ENCODE measurements at regions not wholly inside any gene's neighbourhood (a gene's known extent, or its start where the extent isn't known, plus 50 kb on each side); places are given as distances from the start of the nearest gene placed in this dataset.

DNA sequence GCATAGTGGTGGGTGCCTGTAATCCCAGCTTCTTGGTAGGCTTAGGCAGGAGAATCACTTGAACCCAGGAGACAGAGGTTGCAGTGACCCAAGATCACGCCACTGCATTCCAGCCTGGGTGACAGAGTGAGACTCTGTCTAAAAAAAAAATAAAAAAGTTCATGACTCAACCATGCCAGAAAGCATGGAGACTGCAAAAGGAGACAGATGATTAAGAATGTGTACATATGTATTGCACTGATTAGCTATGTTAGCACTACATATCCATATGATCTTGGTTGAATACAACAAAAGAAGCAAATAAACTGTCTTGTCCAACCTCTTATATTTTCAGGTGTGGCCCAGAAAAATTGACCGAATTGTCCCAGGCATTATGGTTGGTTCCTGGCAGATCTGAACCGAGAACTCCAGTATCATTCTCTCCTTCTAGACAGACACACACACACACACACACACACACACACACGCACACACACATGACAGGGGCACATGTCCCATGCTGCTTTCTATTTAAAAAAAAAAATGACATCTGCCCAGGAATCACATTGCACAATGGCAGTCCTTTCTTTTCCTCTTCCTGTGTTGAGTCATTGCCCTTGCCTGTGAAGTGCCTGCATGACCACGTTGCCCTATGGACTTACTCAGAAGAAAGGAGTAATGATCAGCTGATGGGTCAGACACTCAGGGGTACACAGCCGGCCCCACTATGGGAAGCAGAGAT, 65.6 kb downstream of the MYCN start:
- TF ChIP-seq, protein P1, sequence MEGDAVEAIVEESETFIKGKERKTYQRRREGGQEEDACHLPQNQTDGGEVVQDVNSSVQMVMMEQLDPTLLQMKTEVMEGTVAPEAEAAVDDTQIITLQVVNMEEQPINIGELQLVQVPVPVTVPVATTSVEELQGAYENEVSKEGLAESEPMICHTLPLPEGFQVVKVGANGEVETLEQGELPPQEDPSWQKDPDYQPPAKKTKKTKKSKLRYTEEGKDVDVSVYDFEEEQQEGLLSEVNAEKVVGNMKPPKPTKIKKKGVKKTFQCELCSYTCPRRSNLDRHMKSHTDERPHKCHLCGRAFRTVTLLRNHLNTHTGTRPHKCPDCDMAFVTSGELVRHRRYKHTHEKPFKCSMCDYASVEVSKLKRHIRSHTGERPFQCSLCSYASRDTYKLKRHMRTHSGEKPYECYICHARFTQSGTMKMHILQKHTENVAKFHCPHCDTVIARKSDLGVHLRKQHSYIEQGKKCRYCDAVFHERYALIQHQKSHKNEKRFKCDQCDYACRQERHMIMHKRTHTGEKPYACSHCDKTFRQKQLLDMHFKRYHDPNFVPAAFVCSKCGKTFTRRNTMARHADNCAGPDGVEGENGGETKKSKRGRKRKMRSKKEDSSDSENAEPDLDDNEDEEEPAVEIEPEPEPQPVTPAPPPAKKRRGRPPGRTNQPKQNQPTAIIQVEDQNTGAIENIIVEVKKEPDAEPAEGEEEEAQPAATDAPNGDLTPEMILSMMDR (IDR thresholded peaks at IDR 0.05; ENCODE audit: poor library complexity, severe bottlenecking) = no peak
- TF ChIP-seq RAD21 (conservative IDR thresholded peaks at IDR 0.05) (no peak), POLR2AphosphoS5 (IDR thresholded peaks at IDR 0.05) (no peak), TAF1 (IDR thresholded peaks at IDR 0.05; ENCODE audit: low read depth) (no peak)
- TF ChIP-seq, protein P2, sequence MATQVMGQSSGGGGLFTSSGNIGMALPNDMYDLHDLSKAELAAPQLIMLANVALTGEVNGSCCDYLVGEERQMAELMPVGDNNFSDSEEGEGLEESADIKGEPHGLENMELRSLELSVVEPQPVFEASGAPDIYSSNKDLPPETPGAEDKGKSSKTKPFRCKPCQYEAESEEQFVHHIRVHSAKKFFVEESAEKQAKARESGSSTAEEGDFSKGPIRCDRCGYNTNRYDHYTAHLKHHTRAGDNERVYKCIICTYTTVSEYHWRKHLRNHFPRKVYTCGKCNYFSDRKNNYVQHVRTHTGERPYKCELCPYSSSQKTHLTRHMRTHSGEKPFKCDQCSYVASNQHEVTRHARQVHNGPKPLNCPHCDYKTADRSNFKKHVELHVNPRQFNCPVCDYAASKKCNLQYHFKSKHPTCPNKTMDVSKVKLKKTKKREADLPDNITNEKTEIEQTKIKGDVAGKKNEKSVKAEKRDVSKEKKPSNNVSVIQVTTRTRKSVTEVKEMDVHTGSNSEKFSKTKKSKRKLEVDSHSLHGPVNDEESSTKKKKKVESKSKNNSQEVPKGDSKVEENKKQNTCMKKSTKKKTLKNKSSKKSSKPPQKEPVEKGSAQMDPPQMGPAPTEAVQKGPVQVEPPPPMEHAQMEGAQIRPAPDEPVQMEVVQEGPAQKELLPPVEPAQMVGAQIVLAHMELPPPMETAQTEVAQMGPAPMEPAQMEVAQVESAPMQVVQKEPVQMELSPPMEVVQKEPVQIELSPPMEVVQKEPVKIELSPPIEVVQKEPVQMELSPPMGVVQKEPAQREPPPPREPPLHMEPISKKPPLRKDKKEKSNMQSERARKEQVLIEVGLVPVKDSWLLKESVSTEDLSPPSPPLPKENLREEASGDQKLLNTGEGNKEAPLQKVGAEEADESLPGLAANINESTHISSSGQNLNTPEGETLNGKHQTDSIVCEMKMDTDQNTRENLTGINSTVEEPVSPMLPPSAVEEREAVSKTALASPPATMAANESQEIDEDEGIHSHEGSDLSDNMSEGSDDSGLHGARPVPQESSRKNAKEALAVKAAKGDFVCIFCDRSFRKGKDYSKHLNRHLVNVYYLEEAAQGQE (IDR thresholded peaks at IDR 0.05; ENCODE audit: borderline replicate concordance) = no peak
